ENCODE measurements at regions not wholly inside any gene's neighbourhood (a gene's known extent, or its start where the extent isn't known, plus 50 kb on each side); places are given as distances from the start of the nearest gene placed in this dataset.

GRCh38 chr5:26674846-26675245, 363.5 kb downstream of the CDH9 start:
- no peak for TF ChIP-seq CTCF (IDR thresholded peaks at IDR 0.05)
- TF ChIP-seq EZH2 (IDR thresholded peaks at IDR 0.05; ENCODE audit: borderline replicate concordance, insufficient read depth, low read depth, low read length, poor library complexity, severe bottlenecking): no peak

All from B cell (primary cell).